ENCODE measurements at regions not wholly inside any gene's neighbourhood (a gene's known extent, or its start where the extent isn't known, plus 50 kb on each side); places are given as distances from the start of the nearest gene placed in this dataset.

GRCh38 chr13:68666774-68667397, 1436.8 kb upstream of the PCDH9 start:
- Histone ChIP-seq H3K27ac (ENCODE audit: low read depth, low read length) (no peak overlapping the region), H3K4me3 (ENCODE audit: insufficient read depth, low read depth, low read length) (no peak overlapping the region), H3K4me1 (ENCODE audit: insufficient read depth, low read length) (no peaks in the 10 kb centered on the region), H3K79me2 (ENCODE audit: insufficient read depth, low read length) (no peaks in the 10 kb centered on the region), H2AFZ (ENCODE audit: low read depth, low read length) (no peak overlapping the region), H4K20me1 (ENCODE audit: insufficient read depth, low read length) (no peaks in the 10 kb centered on the region), H3K4me2 (ENCODE audit: low read length) (no peak overlapping the region), H3K9ac (ENCODE audit: low read length) (no peak overlapping the region), H3K27me3 (ENCODE audit: insufficient read depth, low read length) (no peaks in the 10 kb centered on the region), H3K36me3 (ENCODE audit: insufficient read depth, low read length) (no peaks in the 10 kb centered on the region), H3K9me3 (ENCODE audit: insufficient read depth, low read depth, low read length) (no peaks in the 10 kb centered on the region)
- Mint-ChIP-seq H3K36me3 (ENCODE audit: low read depth, unreplicated experiment) (no peaks in the 10 kb centered on the region), H3K27ac (ENCODE audit: unreplicated experiment) (no peak overlapping the region), H3K4me3 (ENCODE audit: unreplicated experiment) (no peak overlapping the region), H3K9me3 (ENCODE audit: unreplicated experiment) (no peaks in the 10 kb centered on the region), H3K4me1 (ENCODE audit: low read depth, unreplicated experiment) (no peaks in the 10 kb centered on the region), H3K27me3 (ENCODE audit: low read depth, unreplicated experiment) (no peaks in the 10 kb centered on the region)
- FAIRE-seq (no peak), DNase-seq (ENCODE audit: low read depth) (no peak)
- TF ChIP-seq CTCF (IDR thresholded peaks at IDR 0.05; ENCODE audit: insufficient read depth, low read depth, low read length) (no peak), EZH2 (IDR thresholded peaks at IDR 0.05; ENCODE audit: insufficient read depth, low read length) (no peak)

DNA sequence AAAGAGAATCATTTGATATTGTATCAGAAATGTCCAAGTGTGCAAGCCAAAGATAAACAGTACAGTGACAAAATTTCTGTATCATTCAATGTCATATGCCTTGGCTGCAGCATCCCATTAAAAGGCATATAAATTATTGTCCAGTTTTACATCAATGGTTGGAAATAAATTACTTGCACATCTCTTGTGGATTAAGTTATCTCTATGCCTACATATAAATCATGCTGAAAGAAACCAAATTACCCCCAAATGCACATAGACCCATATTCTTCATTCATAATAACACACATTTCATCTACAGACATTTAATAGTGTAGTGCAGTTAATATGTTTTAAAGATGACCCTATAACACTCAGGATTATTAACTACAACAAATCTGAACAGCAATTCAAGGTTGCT, 1415.7 kb upstream of the PCDH9 start:
- H3K4me1 ChIP-seq (ENCODE audit: insufficient read depth, low read length) = no peaks in the 10 kb centered on the region
- FAIRE-seq (no peak), DNase-seq (ENCODE audit: low read depth) (no peak)
- H2AFZ ChIP-seq (ENCODE audit: low read depth, low read length) = no peak overlapping the region
- no peaks in the 10 kb centered on the region for H3K4me1 Mint-ChIP-seq (ENCODE audit: low read depth, unreplicated experiment)
- no peaks in the 10 kb centered on the region for H3K36me3 ChIP-seq (ENCODE audit: insufficient read depth, low read length)
- no peak for TF ChIP-seq EZH2 (IDR thresholded peaks at IDR 0.05; ENCODE audit: insufficient read depth, low read length)
- no peaks in the 10 kb centered on the region for H3K27me3 ChIP-seq (ENCODE audit: insufficient read depth, low read length)
- no peaks in the 10 kb centered on the region for H3K9me3 Mint-ChIP-seq (ENCODE audit: unreplicated experiment)
- H3K27ac ChIP-seq (ENCODE audit: low read depth, low read length) = no peak overlapping the region
- H3K4me3 ChIP-seq (ENCODE audit: insufficient read depth, low read depth, low read length) = no peak overlapping the region
- no peaks in the 10 kb centered on the region for H4K20me1 ChIP-seq (ENCODE audit: insufficient read depth, low read length)
- H3K4me2 ChIP-seq (ENCODE audit: low read length) = no peak overlapping the region
- no peaks in the 10 kb centered on the region for H3K9me3 ChIP-seq (ENCODE audit: insufficient read depth, low read depth, low read length)
- no peaks in the 10 kb centered on the region for H3K79me2 ChIP-seq (ENCODE audit: insufficient read depth, low read length)
- no peaks in the 10 kb centered on the region for H3K27me3 Mint-ChIP-seq (ENCODE audit: low read depth, unreplicated experiment)
- H3K36me3 Mint-ChIP-seq (ENCODE audit: low read depth, unreplicated experiment) = no peaks in the 10 kb centered on the region
- no peak overlapping the region for H3K27ac Mint-ChIP-seq (ENCODE audit: unreplicated experiment)
- H3K9ac ChIP-seq (ENCODE audit: low read length) = no peak overlapping the region
- no peak overlapping the region for H3K4me3 Mint-ChIP-seq (ENCODE audit: unreplicated experiment)

- Histone ChIP-seq H4K20me1 (ENCODE audit: insufficient read depth, low read length) (no peaks in the 10 kb centered on the region), H3K4me1 (ENCODE audit: insufficient read depth, low read length) (no peaks in the 10 kb centered on the region), H3K9me3 (ENCODE audit: insufficient read depth, low read depth, low read length) (no peaks in the 10 kb centered on the region), H3K27ac (ENCODE audit: low read depth, low read length) (no peak overlapping the region), H3K4me3 (ENCODE audit: insufficient read depth, low read depth, low read length) (no peak overlapping the region), H3K79me2 (ENCODE audit: insufficient read depth, low read length) (no peaks in the 10 kb centered on the region), H3K36me3 (ENCODE audit: insufficient read depth, low read length) (no peaks in the 10 kb centered on the region), H3K9ac (ENCODE audit: low read length) (no peak overlapping the region), H3K4me2 (ENCODE audit: low read length) (no peak overlapping the region), H3K27me3 (ENCODE audit: insufficient read depth, low read length) (no peaks in the 10 kb centered on the region), H2AFZ (ENCODE audit: low read depth, low read length) (no peak overlapping the region)
- no peak overlapping the region for H3K4me3 Mint-ChIP-seq (ENCODE audit: unreplicated experiment)
- FAIRE-seq (no peak), DNase-seq (ENCODE audit: low read depth) (no peak)
- TF ChIP-seq EZH2 (IDR thresholded peaks at IDR 0.05; ENCODE audit: insufficient read depth, low read length) (no peak), CTCF (IDR thresholded peaks at IDR 0.05; ENCODE audit: insufficient read depth, low read depth, low read length) (no peak)
- no peaks in the 10 kb centered on the region for H3K27me3 Mint-ChIP-seq (ENCODE audit: low read depth, unreplicated experiment)
- no peaks in the 10 kb centered on the region for H3K36me3 Mint-ChIP-seq (ENCODE audit: low read depth, unreplicated experiment)
- no peaks in the 10 kb centered on the region for H3K9me3 Mint-ChIP-seq (ENCODE audit: unreplicated experiment)
- H3K4me1 Mint-ChIP-seq (ENCODE audit: low read depth, unreplicated experiment) = no peaks in the 10 kb centered on the region
- no peak overlapping the region for H3K27ac Mint-ChIP-seq (ENCODE audit: unreplicated experiment)
These were observed 1414.5 kb upstream of the PCDH9 start for GRCh38 chr13:68644611-68645010.
